ENCODE measurements at regions not wholly inside any gene's neighbourhood (a gene's known extent, or its start where the extent isn't known, plus 50 kb on each side); places are given as distances from the start of the nearest gene placed in this dataset.

DNA sequence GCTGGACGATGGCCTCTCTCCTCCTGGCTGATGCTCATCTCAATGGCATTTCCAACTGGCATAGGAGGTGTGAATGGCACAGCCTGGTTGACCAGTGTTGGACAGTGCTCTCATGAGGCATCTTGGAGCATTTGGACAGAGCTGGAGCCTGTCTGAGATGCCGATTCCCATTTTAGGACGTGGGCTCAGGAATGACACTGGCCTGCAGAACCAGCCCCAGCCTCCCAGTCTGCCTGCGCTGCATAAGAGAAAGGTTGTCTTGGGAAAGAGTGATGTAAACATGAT, 118.2 kb upstream of the COPS8 start:
- Histone ChIP-seq H3K4me2 (ENCODE audit: insufficient read depth, low read length) (no peak overlapping the region), H3K4me3 (ENCODE audit: insufficient read depth, low read length) (no peak overlapping the region), H4K20me1 (ENCODE audit: insufficient read depth, low read length) (no peaks in the 10 kb centered on the region), H3K79me2 (ENCODE audit: insufficient read depth, low read length) (no peaks in the 10 kb centered on the region), H2AFZ (ENCODE audit: low read length) (no peak overlapping the region), H3K4me1 (ENCODE audit: insufficient read depth, low read length) (peaks cover 3% of the 10 kb centered on the region), H3K9me3 (ENCODE audit: low read depth, low read length) (no peaks in the 10 kb centered on the region), H3K27ac (ENCODE audit: low read depth, low read length) (no peak overlapping the region), H3K27me3 (ENCODE audit: insufficient read depth, low read length) (peaks cover 9% of the 10 kb centered on the region), H3K36me3 (ENCODE audit: insufficient read depth, low read length) (no peaks in the 10 kb centered on the region)
- no peak for DNase-seq (ENCODE audit: insufficient read length, low spot score, missing footprints)
- TF ChIP-seq, protein P1, sequence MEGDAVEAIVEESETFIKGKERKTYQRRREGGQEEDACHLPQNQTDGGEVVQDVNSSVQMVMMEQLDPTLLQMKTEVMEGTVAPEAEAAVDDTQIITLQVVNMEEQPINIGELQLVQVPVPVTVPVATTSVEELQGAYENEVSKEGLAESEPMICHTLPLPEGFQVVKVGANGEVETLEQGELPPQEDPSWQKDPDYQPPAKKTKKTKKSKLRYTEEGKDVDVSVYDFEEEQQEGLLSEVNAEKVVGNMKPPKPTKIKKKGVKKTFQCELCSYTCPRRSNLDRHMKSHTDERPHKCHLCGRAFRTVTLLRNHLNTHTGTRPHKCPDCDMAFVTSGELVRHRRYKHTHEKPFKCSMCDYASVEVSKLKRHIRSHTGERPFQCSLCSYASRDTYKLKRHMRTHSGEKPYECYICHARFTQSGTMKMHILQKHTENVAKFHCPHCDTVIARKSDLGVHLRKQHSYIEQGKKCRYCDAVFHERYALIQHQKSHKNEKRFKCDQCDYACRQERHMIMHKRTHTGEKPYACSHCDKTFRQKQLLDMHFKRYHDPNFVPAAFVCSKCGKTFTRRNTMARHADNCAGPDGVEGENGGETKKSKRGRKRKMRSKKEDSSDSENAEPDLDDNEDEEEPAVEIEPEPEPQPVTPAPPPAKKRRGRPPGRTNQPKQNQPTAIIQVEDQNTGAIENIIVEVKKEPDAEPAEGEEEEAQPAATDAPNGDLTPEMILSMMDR (IDR thresholded peaks at IDR 0.05; ENCODE audit: extremely low read depth, low read depth, low read length), result no peak

DNA sequence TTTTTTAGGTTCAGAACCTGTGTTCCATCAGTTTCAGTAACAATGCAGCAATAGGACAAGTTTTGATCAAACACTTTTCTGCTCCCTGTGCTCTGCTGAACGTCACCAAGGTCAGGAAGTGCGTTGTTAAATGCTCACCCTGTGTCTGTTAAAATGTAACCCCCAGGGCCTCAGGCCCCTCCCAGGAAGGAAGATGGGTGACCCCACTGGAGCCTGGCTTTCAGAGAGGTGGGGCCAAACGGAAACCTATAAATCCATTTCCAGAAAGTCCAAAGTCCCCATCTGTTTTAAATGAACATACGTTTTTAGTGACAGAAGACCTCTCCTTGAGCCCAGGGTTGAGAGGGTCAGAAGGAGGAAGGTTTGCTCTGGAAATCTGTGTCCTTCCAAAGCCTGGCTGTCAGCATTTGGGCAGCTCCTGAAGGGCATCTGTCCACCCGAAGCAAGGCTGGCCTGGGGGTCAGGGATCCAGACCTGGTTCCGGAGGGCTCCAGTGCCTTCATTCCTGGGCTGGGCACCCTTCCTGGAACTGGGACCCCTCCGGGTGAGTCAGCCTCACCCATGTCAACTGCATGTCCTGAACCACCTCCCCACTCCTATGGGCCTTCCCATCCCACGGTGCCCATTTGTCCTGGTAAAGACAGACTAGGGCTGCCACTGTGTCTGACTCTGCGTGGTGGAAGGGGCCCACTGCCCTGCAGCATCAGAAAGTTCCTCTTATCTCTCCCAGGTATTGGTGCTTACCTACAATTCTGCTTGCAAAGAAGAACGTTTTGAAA, 117.4 kb upstream of the COPS8 start:
- no peaks in the 10 kb centered on the region for H3K9me3 ChIP-seq (ENCODE audit: low read depth, low read length)
- no peaks in the 10 kb centered on the region for H3K36me3 ChIP-seq (ENCODE audit: insufficient read depth, low read length)
- H3K79me2 ChIP-seq (ENCODE audit: insufficient read depth, low read length), result no peaks in the 10 kb centered on the region
- H2AFZ ChIP-seq (ENCODE audit: low read length), result no peak overlapping the region
- peaks cover 9% of the 10 kb centered on the region for H3K27me3 ChIP-seq (ENCODE audit: insufficient read depth, low read length)
- no peak overlapping the region for H3K4me2 ChIP-seq (ENCODE audit: insufficient read depth, low read length)
- TF ChIP-seq, protein P1 (IDR thresholded peaks at IDR 0.05; ENCODE audit: extremely low read depth, low read depth, low read length), result no peak
- H3K4me3 ChIP-seq (ENCODE audit: insufficient read depth, low read length), result no peak overlapping the region
- H4K20me1 ChIP-seq (ENCODE audit: insufficient read depth, low read length), result no peaks in the 10 kb centered on the region
- peaks cover 11% of the 10 kb centered on the region for H3K4me1 ChIP-seq (ENCODE audit: insufficient read depth, low read length)
- no peak overlapping the region for H3K27ac ChIP-seq (ENCODE audit: low read depth, low read length)
- no peak for DNase-seq (ENCODE audit: insufficient read length, low spot score, missing footprints)

DNA sequence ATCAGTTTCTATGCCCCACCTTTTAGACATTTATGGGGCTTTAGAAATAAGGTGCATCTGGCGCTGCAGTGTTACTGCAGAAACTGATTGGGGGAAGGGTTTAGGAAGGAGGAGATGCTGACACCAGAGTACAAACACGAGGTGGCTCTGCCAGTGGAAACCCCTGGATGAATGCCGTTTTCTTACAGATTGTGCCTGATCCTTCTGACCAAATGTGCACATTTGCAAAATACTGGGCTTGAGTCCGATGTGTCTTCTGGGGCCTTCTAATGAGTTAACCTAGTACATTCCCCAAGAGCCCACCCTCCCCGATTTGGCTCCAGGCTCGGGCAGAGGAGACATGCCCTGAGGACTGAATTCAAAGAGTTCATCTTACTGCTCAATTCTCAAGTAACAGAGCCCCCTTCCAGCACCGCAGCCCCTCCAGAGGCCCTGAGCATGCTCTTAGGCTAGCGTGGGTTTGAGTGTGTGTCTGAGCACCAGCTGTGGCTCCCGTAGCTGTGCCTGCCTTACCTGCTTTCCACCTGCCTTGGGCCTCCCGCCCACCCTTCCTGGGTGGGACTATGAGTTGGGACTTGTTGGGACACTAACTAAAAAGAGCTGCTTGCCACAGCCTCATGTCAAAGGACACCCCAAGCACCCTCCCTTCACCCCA, 116.7 kb upstream of the COPS8 start:
- H3K9me3 ChIP-seq (ENCODE audit: low read depth, low read length), result no peaks in the 10 kb centered on the region
- H3K27me3 ChIP-seq (ENCODE audit: insufficient read depth, low read length), result peaks cover 9% of the 10 kb centered on the region
- no peaks in the 10 kb centered on the region for H4K20me1 ChIP-seq (ENCODE audit: insufficient read depth, low read length)
- no peaks in the 10 kb centered on the region for H3K36me3 ChIP-seq (ENCODE audit: insufficient read depth, low read length)
- H2AFZ ChIP-seq (ENCODE audit: low read length), result no peak overlapping the region
- H3K27ac ChIP-seq (ENCODE audit: low read depth, low read length), result no peak overlapping the region
- H3K4me1 ChIP-seq (ENCODE audit: insufficient read depth, low read length), result peaks cover 14% of the 10 kb centered on the region
- no peak for DNase-seq (ENCODE audit: insufficient read length, low spot score, missing footprints)
- TF ChIP-seq, protein P1 (IDR thresholded peaks at IDR 0.05; ENCODE audit: extremely low read depth, low read depth, low read length), result no peak
- no peaks in the 10 kb centered on the region for H3K79me2 ChIP-seq (ENCODE audit: insufficient read depth, low read length)
- H3K4me3 ChIP-seq (ENCODE audit: insufficient read depth, low read length), result no peak overlapping the region
- H3K4me2 ChIP-seq (ENCODE audit: insufficient read depth, low read length), result no peak overlapping the region

DNA sequence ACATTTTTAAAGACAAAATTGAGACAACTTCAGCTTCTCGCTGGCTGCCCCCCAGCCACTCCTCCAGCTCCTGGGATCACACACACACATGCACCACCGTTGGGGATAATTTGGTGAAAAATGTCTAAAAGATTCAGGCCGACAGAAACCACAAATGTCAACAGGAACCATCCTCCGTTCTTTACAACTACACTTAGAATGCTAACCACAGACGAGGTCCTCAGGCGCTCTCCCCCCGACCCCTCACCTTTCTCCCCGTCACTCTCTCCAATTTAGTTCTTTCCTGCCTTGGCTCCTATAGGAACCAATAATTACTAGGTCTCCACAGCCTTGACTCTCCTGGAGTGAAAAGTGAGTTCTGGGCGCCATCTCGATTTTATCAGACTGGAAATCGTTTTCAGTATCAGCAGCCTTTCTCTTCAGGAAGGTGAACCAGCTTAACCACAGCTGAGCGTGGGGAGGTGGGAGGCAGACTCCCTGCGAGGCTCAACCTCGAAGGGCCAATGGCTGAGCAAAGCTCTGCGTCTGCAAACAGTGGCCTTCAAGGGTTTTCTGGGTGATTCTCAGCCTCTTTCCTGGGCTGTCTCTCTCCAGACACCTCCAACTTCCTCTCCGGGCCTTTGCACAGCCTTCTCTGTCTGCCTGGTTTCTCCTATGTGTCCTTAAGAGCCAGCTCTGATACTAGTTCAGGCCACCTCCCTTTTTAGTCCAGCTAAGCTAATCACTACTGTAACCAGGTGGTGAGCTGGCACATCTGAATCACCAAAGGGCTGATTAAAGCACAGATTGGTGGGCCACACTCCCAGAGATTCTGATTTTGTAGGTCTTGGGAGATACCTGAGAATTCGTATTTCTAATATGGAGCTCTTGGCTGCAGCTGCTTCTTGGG, 115.7 kb upstream of the COPS8 start:
- H3K79me2 ChIP-seq (ENCODE audit: insufficient read depth, low read length), result no peaks in the 10 kb centered on the region
- no peaks in the 10 kb centered on the region for H3K9me3 ChIP-seq (ENCODE audit: low read depth, low read length)
- TF ChIP-seq, protein P1 (IDR thresholded peaks at IDR 0.05; ENCODE audit: extremely low read depth, low read depth, low read length), result no peak
- no peak overlapping the region for H3K4me3 ChIP-seq (ENCODE audit: insufficient read depth, low read length)
- H3K4me2 ChIP-seq (ENCODE audit: insufficient read depth, low read length), result no peak overlapping the region
- peaks cover 9% of the 10 kb centered on the region for H3K27me3 ChIP-seq (ENCODE audit: insufficient read depth, low read length)
- H4K20me1 ChIP-seq (ENCODE audit: insufficient read depth, low read length), result no peaks in the 10 kb centered on the region
- H3K27ac ChIP-seq (ENCODE audit: low read depth, low read length), result no peak overlapping the region
- H3K36me3 ChIP-seq (ENCODE audit: insufficient read depth, low read length), result no peaks in the 10 kb centered on the region
- no peak overlapping the region for H2AFZ ChIP-seq (ENCODE audit: low read length)
- peaks cover 14% of the 10 kb centered on the region for H3K4me1 ChIP-seq (ENCODE audit: insufficient read depth, low read length)
- no peak for DNase-seq (ENCODE audit: insufficient read length, low spot score, missing footprints)
